Stimulated activated CD8-positive, alpha-beta memory T cell treated with anti-CD3 and anti-CD28 coated beads, Interleukin-2, amount 100 ng/mL, for 48 hours (primary cell): ENCODE measurements at regions not wholly inside any gene's neighbourhood (a gene's known extent, or its start where the extent isn't known, plus 50 kb on each side); places are given as distances from the start of the nearest gene placed in this dataset.

ENCODE experiments used
- DNase-seq, 2 donors: peaks; one replicate each; pipeline ENCODE4 v3.0.0-alpha.2; 2020; ENCODE audit warnings: low read depth in 2 of 2

DNA sequence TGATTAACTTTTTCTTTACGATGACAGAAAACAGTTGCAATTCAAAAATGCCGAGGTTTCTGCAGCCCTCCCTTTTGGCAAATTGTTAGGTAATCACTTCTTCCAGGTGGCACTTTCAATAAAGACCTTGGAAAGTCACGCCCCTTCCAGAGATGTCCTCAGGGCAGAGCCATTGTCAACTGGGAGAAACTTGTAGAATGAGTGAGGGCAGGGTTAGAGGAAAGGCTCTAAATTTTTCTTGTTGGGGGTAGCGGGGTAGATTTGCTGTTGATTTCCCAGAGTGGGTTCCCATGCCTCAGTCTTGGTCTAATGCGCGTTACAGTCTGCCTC lies 421.1 kb downstream of the FGF9 start:
- no peak for DNase-seq

DNA sequence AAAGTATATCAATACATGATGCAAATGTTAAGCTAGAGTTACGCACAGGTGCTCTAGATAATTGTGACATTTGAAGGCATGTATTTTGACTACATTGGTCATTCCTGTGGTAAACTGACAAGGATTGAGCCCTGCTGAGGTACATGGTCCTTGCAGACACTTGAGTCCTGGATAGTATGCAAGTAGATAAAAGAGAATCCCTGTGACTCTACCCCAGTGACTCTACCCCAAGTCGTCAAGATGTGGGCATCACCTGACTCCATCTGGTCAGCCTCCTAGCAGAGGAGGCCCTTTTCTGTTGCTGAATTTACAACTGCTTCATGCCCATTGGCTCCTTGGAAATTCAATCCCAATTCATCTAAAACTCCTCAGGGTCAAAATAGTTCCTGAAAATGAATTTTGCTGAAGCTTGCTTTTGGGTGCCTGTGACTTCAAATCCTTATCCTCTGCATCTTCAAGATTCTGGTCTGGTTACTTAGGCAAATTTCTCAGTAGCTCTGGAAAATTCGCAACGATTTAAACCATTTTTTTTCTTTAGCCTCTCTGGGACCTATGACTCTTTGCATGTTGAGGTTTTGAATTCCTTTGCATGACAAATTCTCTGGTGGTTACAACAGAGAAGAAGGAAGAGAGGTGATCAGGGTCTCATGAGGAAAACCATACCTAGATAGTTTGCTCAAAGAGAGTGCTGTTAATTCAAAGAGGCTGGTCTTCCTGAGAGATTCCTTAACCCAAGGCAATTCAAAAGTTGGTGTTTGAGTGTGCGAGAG lies 422.1 kb downstream of the FGF9 start:
- DNase-seq: no peak

DNA sequence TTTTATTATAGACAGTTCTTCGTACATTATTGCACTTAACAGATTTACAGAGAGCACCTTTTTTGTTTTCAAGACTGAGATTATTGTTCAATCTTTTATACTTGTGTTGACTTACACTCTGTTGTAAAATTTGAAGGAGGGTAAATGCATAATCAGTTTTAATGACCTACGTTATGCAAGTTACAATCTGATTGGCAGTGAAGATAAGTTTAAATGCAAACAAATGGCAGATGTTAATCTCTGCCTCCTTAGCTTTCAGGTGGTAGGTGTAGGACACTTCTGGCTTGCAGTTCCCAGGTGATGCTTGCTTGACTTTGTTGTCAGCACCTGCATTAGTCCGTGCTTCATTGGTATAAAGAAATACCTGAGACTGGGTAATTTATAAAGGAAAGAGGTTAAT lies 424.9 kb downstream of the FGF9 start:
- no peak for DNase-seq

DNA sequence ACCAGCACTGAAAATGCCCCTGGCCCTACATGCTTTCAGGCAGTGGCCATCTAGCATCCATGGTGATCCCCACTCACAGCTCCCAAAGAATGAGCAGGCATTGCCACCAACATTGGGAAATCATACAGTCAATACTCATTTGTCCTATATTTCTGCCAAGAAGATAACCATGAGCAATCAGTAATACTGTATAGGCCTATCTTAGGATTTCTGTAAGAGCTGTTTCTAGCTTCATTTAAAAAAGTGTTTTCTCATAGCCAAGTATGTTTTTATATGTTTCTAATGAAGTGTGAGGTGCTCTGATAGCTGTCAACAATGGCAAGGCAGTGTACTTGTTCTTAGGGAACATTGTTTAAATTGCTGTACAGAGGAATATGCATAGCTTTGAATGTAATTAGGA lies 428.7 kb downstream of the FGF9 start:
- DNase-seq: no peak

DNA sequence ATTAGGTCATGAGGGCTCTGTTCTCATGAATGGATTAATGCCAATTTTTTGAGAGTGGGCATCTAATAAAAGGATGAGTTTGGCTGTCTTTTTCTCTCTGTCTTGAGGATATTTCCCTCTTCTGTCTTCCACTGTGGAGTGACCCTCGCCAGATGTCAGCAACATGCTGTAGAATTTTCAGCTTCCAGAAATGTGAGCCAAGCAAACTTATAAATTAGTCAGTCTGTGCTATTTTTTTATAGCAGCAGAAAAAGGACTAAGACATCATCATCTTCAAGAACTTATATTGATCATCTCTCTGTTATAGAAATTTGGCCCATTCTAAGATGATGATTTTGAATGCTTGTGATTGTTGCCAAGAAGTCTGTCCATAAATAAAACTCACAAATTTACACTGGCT lies 431.4 kb downstream of the FGF9 start:
- no peak for DNase-seq

DNA sequence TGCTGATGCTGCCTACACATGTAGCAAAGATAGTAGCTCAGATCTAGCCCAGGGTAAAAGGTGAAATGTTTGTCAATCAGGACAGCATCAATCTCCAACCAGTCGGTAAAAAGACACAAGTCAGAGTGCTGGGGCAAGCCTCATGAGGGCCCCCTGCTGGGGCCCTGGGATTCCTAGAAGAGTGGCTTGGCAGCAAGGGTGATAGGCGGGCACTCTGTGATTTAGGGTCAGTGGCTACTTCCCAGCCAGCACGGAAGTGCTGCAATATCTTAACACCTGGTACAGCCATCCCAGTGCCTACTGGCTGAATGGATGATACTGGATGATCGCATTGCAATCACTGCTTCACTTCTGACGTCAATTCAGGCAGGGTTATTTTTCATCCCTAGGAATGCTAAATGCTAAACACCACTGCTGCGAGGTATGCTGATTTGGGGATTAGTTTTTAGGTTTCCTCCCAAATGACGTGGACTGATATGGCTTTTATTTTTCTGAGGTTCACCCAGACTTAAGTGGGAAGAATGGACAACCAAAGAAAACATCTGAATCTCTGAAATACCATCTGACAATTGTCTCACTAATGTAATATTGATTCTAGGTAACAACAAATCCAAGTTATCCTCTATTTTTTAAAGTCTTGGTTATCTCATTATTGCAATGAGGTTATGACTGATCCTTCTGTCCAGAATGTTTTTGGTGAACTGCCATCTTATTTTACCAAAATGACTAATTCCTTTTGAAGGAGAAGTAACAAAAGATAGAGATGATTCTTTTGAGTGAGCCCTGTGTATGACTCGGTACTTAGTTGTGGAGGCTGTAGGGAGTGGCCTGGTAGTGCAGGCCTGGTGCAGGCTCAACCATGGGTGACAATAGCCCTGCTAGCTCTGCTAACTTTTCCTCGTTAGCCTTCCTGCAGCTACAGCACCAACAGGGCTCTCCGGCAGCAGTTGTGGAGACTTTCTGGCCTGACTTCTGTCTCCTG lies 432.5 kb downstream of the FGF9 start:
- no peak for DNase-seq

DNA sequence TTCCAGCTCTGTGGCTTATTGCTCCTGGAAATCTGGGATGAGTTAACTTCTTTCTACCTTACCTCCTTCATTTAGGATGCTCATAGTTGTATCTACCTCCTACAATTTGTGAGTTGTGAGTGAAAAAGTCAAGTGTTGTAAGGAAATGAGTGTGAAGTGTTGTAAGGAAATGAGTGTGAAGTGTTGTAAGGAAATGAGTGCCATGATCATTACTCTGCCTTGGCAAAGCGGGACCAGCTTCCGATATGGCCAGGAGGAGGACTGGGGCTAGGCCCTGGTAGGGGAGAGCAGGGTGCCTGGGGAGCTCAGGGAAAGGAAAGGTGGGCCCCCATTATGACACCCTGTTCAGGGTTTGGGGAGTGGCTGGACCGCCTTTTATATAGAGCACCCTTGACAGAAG lies 435.2 kb downstream of the FGF9 start:
- DNase-seq: no peak

DNA sequence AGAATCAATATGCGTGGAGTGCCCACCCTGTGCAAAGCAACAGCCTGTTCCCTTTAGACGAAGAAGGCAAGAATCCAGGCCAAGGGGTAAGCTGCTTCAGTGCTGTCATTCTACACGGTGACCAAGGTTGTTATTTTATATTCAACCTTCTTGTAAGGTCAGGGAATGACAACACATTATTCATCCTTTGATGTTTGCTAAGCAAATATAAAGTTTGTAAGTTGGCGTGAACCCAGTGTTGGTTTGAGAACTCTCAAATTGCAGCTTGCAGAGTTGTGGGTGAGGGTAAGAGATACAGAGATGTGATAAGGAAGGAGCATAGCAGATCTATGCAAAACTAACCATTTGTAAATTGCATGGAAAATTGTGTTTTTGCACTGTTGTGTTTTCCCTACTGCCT lies 436.7 kb downstream of the FGF9 start:
- DNase-seq: no peak

DNA sequence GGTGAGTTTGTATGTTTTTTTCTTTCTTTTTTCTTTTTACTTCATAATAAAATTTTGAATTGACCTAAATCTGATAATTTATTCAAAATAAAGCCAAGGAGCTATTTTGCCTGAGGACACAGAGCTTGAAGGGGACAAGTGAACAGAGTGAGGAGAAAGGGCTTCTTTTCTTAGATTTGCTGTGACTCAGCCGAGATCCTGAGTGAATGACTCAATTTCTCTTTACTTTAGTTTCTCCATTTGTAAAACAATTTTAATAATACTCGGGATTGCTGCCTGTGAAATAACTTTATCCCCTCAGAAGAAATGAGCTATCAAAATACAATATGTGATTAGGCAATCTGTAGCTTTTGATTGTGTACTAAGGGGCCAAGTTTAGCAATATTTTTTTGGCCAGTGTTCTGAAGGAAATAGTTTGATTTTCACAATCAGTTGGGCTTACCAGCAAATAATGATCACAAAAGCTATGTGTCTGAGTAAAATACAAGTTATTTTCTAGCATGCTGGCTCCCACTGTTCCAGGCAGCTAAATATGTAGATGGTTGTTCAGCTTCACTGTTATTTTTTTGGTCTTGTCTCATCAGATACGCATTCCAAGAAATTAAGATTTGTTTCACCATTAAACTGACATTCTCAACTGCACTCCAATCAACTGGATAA lies 437.5 kb downstream of the FGF9 start:
- DNase-seq: no peak

DNA sequence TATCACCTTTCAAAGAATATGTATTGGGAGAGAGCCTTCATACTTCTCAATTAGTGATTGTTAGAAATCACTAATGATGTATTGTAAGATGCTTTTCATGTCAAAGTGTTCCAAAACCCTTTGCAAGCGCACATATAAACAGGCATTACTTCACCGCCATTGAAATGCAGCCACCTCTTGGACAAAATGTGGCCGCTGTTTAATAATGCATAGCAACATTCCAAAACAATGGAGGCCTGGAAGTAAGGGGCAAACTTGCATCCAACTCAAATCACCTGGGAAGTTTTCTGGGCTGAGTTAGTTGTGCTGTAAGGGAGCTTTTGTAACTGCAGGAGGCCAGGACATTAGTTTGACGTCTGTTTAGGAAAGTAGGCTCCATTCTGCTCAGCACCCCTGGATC lies 438.1 kb downstream of the FGF9 start:
- no peak for DNase-seq

DNA sequence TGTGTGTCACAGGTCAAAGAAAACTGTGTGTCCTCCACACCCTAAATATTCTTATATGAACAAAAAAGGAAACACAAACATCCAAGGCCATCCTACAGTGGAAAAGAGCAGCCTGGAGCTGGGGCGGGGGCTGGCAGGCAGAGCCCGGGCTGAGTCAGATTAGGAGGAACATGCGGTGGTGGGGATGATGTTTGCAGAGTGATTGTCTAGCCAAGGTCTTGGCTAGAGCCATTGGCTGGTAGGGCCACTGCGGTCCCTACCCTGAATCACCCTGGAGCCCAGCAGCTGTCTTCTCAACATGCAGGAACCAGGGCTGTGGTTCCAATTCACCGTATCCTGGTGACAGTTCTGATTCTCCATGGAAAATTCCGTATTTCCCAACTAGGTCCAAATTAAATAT lies 439.5 kb downstream of the FGF9 start:
- DNase-seq: no peak

DNA sequence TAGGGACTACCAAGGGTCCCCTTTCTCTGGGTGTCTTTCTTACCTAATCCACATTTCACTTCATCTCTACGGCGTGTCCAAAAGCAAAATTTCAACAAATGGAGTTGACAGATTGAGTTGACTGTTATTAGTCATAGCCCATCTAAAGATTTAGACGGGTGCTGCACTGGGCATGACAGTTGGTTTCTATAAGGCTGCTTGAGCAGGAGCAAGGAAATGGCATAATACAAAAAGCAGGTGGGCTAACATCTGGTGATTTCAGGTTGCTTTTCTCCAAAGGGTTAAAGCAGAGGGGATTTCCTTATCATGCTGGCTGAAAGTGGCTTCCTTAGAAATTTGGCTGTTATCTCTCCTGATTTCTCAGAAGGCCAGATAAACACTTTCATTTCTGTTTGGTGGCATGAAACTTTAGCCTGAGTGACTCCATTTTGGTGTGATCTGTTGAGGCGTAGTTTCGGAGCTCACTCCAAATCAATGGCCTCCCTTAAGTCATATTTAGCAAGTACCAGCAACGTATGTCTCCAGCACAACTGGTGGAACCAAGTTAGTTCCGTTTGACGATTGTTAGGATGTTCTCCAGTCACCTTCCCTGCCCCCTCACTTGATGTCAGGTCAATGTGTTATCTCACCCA lies 440.4 kb downstream of the FGF9 start:
- no peak for DNase-seq

DNA sequence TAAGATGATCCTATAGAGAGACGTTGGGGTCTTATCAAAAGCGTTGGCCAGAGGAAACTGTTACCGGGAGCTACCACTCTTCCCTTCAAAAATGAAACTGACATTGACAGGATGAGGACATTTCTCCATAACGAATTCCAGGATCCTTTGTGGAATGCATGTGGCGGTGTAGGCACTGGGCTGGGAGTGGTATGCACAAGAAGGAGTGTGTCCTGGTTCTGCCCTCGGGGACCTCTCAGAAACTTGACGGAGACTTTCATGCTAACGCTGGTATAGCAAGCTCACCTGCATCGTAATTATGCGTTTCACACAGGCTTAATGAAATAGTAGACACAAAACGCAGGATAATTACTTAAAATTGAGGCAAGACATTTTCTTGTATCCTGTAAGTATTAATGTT lies 441.1 kb downstream of the FGF9 start:
- no peak for DNase-seq

DNA sequence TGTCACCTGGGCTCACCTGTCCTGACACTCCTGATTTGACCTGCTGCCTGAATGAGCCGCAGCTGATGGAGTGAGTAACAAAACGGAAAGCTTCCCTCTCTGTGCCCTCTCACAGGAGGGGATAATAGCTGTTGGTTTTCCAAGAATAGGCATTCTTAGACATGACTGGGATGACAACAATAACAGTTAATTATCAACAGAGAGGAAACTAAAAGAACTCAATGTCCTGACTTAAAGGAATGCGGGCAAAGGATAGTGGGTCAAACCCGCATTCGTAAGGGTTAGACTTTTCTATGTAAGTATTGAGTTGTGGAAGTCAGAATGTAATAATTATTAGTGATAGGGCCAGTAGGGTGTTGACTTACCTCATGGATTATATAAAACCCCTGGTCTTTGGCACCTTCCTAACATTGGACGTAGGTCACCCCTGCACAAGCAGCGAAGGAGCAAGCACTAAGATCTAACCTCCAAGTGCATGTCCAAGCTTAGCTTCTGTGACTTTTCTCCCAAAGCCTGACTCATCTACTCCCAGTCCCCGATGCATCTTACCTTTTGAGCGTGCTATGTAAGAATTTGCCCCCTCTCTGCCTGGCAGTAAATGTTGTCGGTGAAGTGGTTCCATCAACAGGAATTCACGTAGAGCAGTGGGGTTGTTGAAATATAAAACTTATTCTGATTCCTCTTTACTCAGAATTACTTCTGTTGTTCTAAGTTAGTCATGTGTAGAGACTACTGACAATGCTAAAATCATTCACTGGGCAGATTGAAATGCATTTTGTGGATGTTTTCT lies 442.3 kb downstream of the FGF9 start:
- DNase-seq: no peak

DNA sequence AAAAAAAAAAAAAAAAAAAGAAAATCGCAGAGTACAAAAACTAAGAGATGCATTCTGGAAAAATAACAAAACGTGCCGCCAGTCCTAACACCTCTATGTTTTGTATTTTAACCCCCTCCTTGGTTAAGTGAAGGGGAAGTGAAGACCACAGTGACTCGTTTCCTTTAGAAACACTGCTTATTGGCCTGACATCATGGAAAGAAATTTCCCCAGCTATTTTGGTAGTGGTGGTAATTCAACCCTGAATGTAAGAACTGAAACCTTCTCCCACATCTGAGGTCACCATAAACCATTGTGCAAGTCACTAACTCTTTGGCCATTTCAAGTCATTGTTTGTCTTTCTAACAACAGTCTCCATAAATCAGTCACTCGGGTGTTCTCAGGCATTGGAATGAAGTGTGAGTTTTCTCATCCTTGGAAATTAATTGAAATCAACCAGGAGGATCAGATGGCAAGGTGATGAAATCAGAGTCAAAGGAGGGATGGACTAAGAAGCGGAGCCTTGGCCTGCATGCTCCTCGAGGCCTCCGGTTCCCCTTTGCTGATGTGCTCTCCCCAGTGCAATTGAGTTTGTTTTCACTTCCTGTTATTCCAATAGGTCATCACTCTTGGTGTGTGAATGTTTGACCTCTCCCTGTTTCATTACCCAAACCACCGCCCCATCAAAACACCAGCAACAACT lies 443.9 kb downstream of the FGF9 start:
- no peak for DNase-seq

DNA sequence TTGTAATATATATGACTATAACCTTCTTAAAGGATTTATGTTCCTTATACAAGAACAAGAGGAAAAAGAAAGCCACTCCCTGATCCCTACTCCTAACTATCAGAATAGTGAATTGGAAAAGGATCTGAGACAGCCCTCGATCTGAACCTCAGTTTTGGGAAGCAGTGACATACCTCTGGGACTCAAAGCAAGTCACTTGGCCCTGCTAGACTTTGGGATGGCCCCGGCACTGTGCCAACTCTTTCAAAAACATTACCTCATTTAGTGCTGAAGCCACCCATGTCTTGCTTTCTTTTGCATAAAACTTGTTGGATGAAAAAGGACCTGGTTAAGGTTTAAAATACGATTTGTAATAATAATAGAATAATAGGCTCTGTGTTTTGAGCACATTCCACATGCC lies 447.3 kb downstream of the FGF9 start:
- DNase-seq: no peak

DNA sequence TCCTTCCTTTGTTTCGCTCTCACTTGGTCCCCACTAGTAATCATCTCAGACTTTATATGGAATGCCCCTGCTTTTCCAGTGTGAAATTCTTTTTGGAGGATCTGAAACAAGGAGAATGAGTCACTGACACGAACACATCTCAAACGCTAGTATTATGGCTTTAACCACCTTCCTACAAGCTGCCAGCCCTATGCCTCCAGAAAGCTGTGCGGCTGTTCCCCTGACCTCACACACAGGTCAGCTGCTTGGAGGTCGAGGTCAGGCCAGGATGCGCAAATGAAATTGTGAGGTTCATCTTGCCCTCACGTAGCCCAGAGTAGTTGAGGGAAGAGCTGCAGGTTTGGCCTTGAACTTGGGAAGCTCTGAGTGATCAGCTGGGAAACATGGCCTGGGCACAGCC lies 449.8 kb downstream of the FGF9 start:
- no peak for DNase-seq

DNA sequence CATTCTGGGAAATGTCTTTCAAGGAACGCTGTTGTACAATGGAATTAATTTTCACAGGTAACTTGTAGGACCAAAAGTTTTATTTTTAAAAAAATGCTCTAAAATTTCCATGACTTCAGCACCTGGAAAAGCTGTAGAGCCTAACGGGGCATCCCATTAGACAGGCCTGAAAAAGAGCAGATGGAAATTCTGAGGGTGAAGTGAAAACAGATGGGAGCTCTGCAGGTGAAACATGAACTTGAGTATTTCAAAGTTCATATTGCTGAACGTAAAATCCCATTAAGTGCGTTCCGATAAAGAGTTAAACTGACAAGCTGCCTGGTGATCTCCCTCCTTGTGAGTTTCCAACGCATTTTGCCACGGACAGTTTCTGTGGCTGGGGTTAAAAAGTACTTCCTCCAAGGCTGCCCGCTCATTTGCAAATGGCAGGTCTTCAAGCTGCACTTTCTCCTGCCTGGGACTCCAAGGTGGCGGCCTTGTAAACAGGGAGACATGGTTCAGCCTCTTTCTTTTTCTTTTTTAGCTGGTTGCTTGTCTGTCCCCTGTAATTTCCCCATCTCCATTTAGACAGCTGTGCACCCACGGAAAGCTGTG lies 450.4 kb downstream of the FGF9 start:
- DNase-seq: no peak

DNA sequence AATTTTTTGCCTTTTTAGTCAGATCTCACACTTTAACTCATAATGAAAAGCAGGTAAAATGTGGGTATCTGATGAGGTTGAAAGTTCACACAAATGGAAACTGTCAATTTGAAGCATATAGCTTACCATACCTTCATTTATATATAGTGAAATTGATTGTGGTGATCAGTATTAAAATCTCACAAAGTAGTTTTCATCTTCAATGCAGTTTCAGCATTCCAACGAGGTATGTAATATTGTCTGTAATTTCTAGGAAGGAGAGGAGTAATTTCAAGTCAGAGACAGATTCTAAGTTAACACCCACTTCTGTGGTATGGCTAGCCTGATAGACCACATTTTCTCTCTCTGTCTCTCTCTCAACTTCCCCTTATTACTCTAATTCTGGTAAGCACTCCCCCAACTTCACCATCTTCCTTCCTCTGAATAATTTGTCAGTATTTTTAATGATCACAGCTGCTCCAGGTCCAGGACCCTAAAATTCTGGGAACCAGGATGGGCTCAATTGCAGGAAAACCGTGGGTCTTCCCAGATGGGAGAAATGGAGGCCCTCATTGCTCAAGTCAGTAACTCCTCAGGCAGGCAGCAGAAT lies 455.7 kb downstream of the FGF9 start:
- no peak for DNase-seq
